Thyroid gland (tissue), 4 donors: ENCODE measurements at regions not wholly inside any gene's neighbourhood (a gene's known extent, or its start where the extent isn't known, plus 50 kb on each side); places are given as distances from the start of the nearest gene placed in this dataset.

ENCODE experiments used
- DNase-seq, 2 donors: peaks; one replicate each; pipeline ENCODE4 v3.0.0-alpha.2; 2019
- H3K27ac ChIP-seq, 3 donors: fragments of 200-600 bp; sonication (generic); 1 replicate in 2 of 3; 2 replicates in 1 of 3; pipeline ENCODE4 v1.5.1; 2016 to 2019; ENCODE audit warnings: mild to moderate bottlenecking in 1 of 3, moderate library complexity in 1 of 3
- H3K27me3 ChIP-seq: fragments of 200-600 bp; sonication (generic); one replicate; pipeline ENCODE4 v1.5.1; 2019
- H3K36me3 ChIP-seq, 2 donors: fragments of 200-600 bp; sonication (generic); one replicate each; pipeline ENCODE4 v1.5.1; 2016 to 2019
- H3K4me1 ChIP-seq, 2 donors: fragments of 200-600 bp; sonication (generic); one replicate each; pipeline ENCODE4 v1.5.1; 2017 to 2019
- H3K4me3 ChIP-seq, 3 donors: fragments of 200-600 bp; sonication (generic); replicated peaks in 1 of 3; 1 replicate in 2 of 3; 2 replicates in 1 of 3; pipeline ENCODE4 v1.5.1; 2016; ENCODE audit warnings: mild to moderate bottlenecking in 1 of 3
- H3K9me3 ChIP-seq: fragments of 200-600 bp; sonication (generic); one replicate; pipeline ENCODE4 v1.5.1; 2017
- POLR2A ChIP-seq, 2 donors: fragments of 450-650 bp; IDR thresholded peaks; one replicate each; pipeline ENCODE4 v1.6.1; 2017; ENCODE audit warnings: antibody characterized with exemption in 2 of 2, mild to moderate bottlenecking in 2 of 2, moderate library complexity in 1 of 2
- WGBS, 2 donors: methylation state at CpG; one replicate each; pipeline ENCODE4 v1.1.5; 2017; 5-methylcytosine and 5-hydroxymethylcytosine counted together
- intact Hi-C: fragments of 100-400 bp; cut with DNase I; formaldehyde crosslinking; loops from one replicate; pipeline ENCODE4 v1.15.1; 2023
- TF ChIP-seq, protein P1 (sequence below), 6 experiments: fragments of 200-600 bp in 3 of 6; fragments of 450-650 bp in 3 of 6; sonication (generic) in 3 of 6; IDR thresholded peaks; one replicate each; pipeline ENCODE4 v1.5.1; 2016 to 2019; ENCODE audit warnings: antibody characterized with exemption in 6 of 6, mild to moderate bottlenecking in 2 of 6, inconsistent platforms in 1 of 6, moderate library complexity in 1 of 6

DNA sequence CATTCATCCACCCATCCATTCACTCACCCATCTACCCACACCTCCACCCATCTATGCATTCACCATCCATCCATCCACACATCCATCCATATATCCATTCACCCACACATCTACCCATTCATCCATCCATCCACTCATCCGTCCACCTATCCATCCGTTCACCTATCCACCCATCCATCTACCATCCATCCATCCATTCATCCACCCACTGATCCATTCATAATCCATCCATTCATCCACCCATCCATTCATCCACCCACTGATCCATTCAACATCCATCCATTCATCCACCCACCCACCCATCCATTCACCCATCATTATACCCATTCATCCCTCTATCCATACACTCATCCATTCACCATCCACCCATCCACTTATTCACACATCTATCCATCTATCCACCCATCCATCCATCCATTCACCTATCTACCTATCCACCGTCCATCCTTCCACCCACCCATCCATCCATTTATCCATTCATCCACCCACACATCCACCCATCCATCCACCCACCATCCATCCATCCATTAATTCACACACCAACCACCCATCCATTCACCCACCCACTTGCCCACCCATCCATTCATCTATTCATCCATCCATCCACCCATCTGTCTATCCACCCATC is 336.5 kb upstream of the IRX4 start:
- TF ChIP-seq, protein P1, sequence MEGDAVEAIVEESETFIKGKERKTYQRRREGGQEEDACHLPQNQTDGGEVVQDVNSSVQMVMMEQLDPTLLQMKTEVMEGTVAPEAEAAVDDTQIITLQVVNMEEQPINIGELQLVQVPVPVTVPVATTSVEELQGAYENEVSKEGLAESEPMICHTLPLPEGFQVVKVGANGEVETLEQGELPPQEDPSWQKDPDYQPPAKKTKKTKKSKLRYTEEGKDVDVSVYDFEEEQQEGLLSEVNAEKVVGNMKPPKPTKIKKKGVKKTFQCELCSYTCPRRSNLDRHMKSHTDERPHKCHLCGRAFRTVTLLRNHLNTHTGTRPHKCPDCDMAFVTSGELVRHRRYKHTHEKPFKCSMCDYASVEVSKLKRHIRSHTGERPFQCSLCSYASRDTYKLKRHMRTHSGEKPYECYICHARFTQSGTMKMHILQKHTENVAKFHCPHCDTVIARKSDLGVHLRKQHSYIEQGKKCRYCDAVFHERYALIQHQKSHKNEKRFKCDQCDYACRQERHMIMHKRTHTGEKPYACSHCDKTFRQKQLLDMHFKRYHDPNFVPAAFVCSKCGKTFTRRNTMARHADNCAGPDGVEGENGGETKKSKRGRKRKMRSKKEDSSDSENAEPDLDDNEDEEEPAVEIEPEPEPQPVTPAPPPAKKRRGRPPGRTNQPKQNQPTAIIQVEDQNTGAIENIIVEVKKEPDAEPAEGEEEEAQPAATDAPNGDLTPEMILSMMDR (IDR thresholded peaks at IDR 0.05): no peak
- no peak for TF ChIP-seq POLR2A (IDR thresholded peaks at IDR 0.05)
- no peaks in the 10 kb centered on the region for H3K9me3 ChIP-seq
- H3K27me3 ChIP-seq: no peaks in the 10 kb centered on the region
- H3K4me3 ChIP-seq: no peak overlapping the region
- 90 to 97% methylated on average over 3 of the region's 3 CpGs for WGBS, 2 donors
- no peak overlapping the region for H3K27ac ChIP-seq
- intact Hi-C loops: no loop called here
- DNase-seq: no peak
- H3K4me1 ChIP-seq: no peaks in the 10 kb centered on the region
- no peaks in the 10 kb centered on the region for H3K36me3 ChIP-seq

DNA sequence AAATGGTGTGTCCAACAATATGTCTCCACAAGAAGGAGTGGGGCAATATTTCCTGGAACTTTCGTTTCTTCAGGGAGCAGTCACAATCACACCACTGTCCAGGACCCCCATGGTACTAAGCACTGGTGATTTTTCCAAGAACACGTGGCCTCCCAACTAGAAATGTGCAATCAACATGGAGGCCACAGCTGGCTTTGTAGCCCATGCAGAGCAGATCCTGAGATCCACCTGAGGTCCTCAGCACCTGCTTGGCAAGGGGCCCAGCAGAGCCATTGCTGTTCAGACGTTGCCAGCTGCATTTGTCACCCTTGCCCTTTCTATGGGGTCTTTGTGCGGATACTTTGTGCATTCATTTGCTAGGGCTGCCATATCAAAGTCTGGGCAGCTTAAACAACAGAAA is 334.5 kb upstream of the IRX4 start:
- Histone ChIP-seq H3K4me3 (no peak overlapping the region), H3K4me1 (no peaks in the 10 kb centered on the region), H3K27ac (no peak overlapping the region), H3K27me3 (no peaks in the 10 kb centered on the region), H3K9me3 (no peaks in the 10 kb centered on the region), H3K36me3 (no peaks in the 10 kb centered on the region)
- intact Hi-C loops: no loop called here
- DNase-seq: no peak
- TF ChIP-seq POLR2A (IDR thresholded peaks at IDR 0.05): no peak
- TF ChIP-seq, protein P1 (IDR thresholded peaks at IDR 0.05): no peak
- 77 to 83% methylated on average over 4 of the region's 4 CpGs for WGBS, 2 donors

DNA sequence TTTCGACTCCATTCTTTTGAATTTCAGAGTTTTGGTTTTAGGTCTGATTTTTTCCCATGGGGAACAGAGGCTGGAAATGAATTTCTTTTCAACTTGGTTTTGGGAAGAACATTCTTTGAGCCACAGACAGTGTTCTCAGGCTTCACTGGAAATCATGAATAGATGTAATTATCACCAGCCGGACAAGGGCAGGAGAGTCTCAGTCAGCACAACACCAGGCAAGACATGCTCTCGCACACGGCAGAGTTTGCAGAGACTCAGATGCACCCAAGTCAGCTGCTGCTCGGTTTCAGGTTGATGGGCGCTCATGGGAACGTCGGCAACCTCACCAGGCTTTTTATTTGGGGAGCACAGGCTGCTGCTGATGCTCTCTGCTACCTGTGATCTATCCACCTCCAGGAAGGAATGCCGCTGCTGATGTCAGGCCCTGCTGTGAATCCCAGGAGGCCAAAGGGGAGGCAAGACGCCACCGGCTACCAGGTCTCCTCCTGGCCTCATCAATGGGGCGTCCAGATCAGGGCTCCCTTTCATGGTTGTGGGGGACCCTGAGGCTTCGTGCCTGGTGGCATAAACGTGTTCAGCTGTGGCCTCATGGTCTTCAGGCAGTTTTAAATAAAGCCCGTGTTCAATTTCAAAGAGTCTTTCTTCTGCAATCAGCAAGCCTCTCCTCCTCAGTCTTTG is 332.3 kb upstream of the IRX4 start:
- Histone ChIP-seq H3K27me3 (no peaks in the 10 kb centered on the region), H3K27ac (no peak overlapping the region), H3K4me3 (no peak overlapping the region), H3K9me3 (no peaks in the 10 kb centered on the region), H3K4me1 (no peaks in the 10 kb centered on the region), H3K36me3 (no peaks in the 10 kb centered on the region)
- 66 to 76% methylated on average over 10 to 13 of the region's 15 CpGs for WGBS, 2 donors
- TF ChIP-seq, protein P1 (IDR thresholded peaks at IDR 0.05): no peak
- TF ChIP-seq POLR2A (IDR thresholded peaks at IDR 0.05): no peak
- intact Hi-C loops: no loop called here
- no peak for DNase-seq

DNA sequence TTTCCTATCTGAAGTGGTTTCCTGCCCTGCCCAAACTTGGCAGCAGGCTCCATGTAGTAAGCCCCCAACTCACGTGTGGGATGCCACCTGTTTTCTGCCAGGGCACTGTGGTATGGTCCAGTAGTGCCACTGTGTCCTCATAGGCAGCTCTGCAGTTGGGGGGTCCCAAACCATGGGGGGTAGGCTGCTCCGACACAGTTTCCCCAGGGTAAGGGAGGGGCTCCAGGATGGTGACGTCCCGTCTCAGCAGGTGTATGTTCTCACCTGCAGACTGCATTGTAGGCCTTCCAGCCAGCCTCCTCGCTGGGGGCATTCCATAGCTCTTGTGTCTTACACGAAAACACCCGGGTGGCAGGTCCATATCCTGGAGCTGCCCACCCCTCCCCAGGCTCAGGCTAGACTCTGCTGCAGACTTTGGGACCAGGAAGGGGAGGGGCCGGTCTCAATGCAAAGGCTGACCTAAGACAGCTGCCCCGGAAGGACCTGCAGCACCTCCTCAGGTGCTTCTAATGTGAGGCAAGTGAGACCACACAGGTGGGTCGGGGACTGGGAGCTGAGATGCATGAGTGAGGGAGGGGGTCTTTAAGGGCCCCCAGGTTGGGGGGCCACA is 330.5 kb upstream of the IRX4 start:
- H3K9me3 ChIP-seq: no peaks in the 10 kb centered on the region
- H3K36me3 ChIP-seq: no peaks in the 10 kb centered on the region
- TF ChIP-seq, protein P1 (IDR thresholded peaks at IDR 0.05): no peak
- TF ChIP-seq POLR2A (IDR thresholded peaks at IDR 0.05): no peak
- intact Hi-C loops: no loop called here
- H3K27me3 ChIP-seq: no peaks in the 10 kb centered on the region
- no peaks in the 10 kb centered on the region for H3K4me1 ChIP-seq
- H3K4me3 ChIP-seq: no peak overlapping the region
- H3K27ac ChIP-seq: no peak overlapping the region
- no peak for DNase-seq
- WGBS, 2 donors: 78 to 82% methylated on average over 4 to 6 of the region's 10 CpGs

DNA sequence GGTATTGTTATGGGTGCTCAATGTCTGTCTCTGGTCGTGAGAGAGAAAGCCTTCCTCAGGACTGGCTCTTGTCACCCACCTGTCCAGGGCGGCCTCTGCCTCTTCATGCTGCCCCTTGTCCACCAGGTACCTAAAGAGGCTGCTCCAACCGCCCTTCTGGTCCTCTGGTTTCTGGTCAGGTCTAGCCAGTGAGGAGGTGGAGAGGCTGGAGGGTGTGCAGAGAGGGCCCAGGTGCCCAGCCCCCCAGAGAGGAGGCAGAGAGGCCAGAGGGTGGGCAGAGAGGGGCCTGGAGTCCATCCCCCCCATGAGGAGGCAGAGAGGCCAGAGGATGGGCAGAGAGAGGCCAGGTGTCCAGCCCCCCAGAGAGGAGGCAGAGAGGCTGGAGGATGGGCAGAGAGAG is 329.8 kb upstream of the IRX4 start:
- DNase-seq: no peak

More for the DNA sequence above, 329.8 kb upstream of the IRX4 start:
- Histone ChIP-seq H3K4me3 (no peak overlapping the region), H3K36me3 (no peaks in the 10 kb centered on the region), H3K4me1 (no peaks in the 10 kb centered on the region), H3K27me3 (no peaks in the 10 kb centered on the region), H3K9me3 (no peaks in the 10 kb centered on the region), H3K27ac (no peak overlapping the region)
- TF ChIP-seq POLR2A (IDR thresholded peaks at IDR 0.05): no peak
- TF ChIP-seq, protein P1 (IDR thresholded peaks at IDR 0.05): no peak
- intact Hi-C loops: no loop called here
- WGBS, 2 donors: 69 to 84% methylated on average over 3 of the region's 3 CpGs
